BJ (cell line): ENCODE measurements at regions not wholly inside any gene's neighbourhood (a gene's known extent, or its start where the extent isn't known, plus 50 kb on each side); places are given as distances from the start of the nearest gene placed in this dataset.

Experiments used
- CTCF ChIA-PET: fragments of 350-600 bp; formaldehyde crosslinking; extraction: SDS; loops from one replicate; lab custom pipeline; 2021; ENCODE audit warnings: antibody characterized with exemption, inconsistent platforms; lab: Yijun Ruan, JAX
- POLR2A ChIA-PET: fragments of 300-600 bp; sonication (Branson Sonifier 250); formaldehyde crosslinking; extraction: SDS; loops from one replicate; lab custom pipeline; 2021; ENCODE audit warnings: antibody characterized with exemption; lab: Charles Lee
- DNase-seq: peaks from one replicate; pipeline ENCODE4 v3.0.0-alpha.2; 2011; ENCODE audit warnings: low read depth
- H3K27me3 ChIP-seq: 2 replicates; pipeline ENCODE4 v1.6.0; 2011; ENCODE audit warnings: low read length; ENCODE audit not compliant: control insufficient read depth, insufficient read depth
- H3K36me3 ChIP-seq: 2 replicates; pipeline ENCODE4 v1.5.1; 2011; ENCODE audit warnings: low read length; ENCODE audit not compliant: control insufficient read depth, insufficient read depth
- H3K4me3 ChIP-seq: 2 replicates; pipeline ENCODE4 v1.5.1; 2011; ENCODE audit warnings: low read depth, mild to moderate bottlenecking, control low read depth, low read length
- CTCF ChIP-seq: IDR thresholded peaks from 2 replicates; pipeline ENCODE4 v1.5.1; 2011; ENCODE audit warnings: low read depth, mild to moderate bottlenecking, control low read depth, inconsistent platforms, low read length, moderate library complexity; ENCODE audit not compliant: insufficient read depth

- POLR2A ChIA-PET, result no interaction called here
- no peak for TF ChIP-seq CTCF
- no peak overlapping the region for H3K4me3 ChIP-seq
These were observed 1655.8 kb downstream of the SUCLG1 start for GRCh38 chr2:82803307-82803706.

GRCh38 chr2:82797469-82797868 is 1661.6 kb downstream of the SUCLG1 start:
- Histone ChIP-seq H3K4me3 (no peak overlapping the region), H3K27me3 (no peaks in the 10 kb centered on the region), H3K36me3 (no peaks in the 10 kb centered on the region)
- POLR2A ChIA-PET, result no interaction called here
- no peak for DNase-seq
- TF ChIP-seq CTCF, result no peak
- CTCF ChIA-PET, result no interaction called here

More at GRCh38 chr2:82803307-82803706, 1655.8 kb downstream of the SUCLG1 start:
- no peaks in the 10 kb centered on the region for H3K36me3 ChIP-seq
- no peak for DNase-seq
- CTCF ChIA-PET, result no interaction called here
- no peaks in the 10 kb centered on the region for H3K27me3 ChIP-seq

GRCh38 chr2:82796132-82796531 is 1662.9 kb downstream of the SUCLG1 start:
- H3K27me3 ChIP-seq, result no peaks in the 10 kb centered on the region
- POLR2A ChIA-PET, result no interaction called here
- no peaks in the 10 kb centered on the region for H3K36me3 ChIP-seq
- no peak for DNase-seq
- TF ChIP-seq CTCF, result no peak
- H3K4me3 ChIP-seq, result no peak overlapping the region
- CTCF ChIA-PET, result interaction anchor here (0.6 kb wide), 1 partner anchor 1525 kb away, joined by 3 read pairs; no protein-coding TSS in a partner anchor

- TF ChIP-seq CTCF, result no peak
- ChIA-PET POLR2A (no interaction called here), CTCF (interaction anchor here (0.6 kb wide), 1 partner anchor 1524 kb away, joined by 3 read pairs; no protein-coding TSS in a partner anchor)
- Histone ChIP-seq H3K36me3 (no peaks in the 10 kb centered on the region), H3K27me3 (no peaks in the 10 kb centered on the region), H3K4me3 (no peak overlapping the region)
- no peak for DNase-seq
These were observed 1663.6 kb downstream of the SUCLG1 start for GRCh38 chr2:82795446-82795845.

- no peak for TF ChIP-seq CTCF
- ChIA-PET CTCF (no interaction called here), POLR2A (no interaction called here)
- no peak for DNase-seq
- no peaks in the 10 kb centered on the region for H3K36me3 ChIP-seq
- no peak overlapping the region for H3K4me3 ChIP-seq
- H3K27me3 ChIP-seq, result no peaks in the 10 kb centered on the region
These were observed 1665.2 kb downstream of the SUCLG1 start for GRCh38 chr2:82793711-82794435.
